ENCODE measurements at regions not wholly inside any gene's neighbourhood (a gene's known extent, or its start where the extent isn't known, plus 50 kb on each side); places are given as distances from the start of the nearest gene placed in this dataset.

DNA sequence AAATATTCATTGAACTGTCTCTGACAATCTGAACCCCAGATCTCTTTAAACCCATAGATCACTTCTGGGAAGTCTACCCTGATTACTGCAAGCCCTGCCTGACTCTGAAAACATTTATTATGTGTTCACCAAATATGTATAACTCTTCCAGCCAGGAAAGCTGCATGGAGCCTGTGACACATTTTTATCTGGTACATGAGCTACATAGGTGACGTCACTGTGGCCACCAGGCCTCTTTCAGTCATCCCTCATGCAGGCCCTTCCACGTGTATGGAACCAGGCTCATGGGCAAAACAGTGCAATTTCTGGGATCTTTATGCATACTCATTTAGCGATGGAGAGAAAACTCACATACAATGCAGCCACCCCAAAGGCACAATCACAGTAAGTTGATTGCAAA, 133.9 kb upstream of the NUPR2 start:
- H3K4me3 ChIP-seq (replicated peaks in 1 of 4; ENCODE audit: control extremely low read depth in 1 of 4, insufficient read depth in 1 of 4, low read depth in 3 of 4, low read length in 4 of 4) = no peak overlapping the region
- H3K27ac ChIP-seq (ENCODE audit: insufficient read depth, low read length) = no peak overlapping the region
- no peaks in the 10 kb centered on the region for H3K9me3 ChIP-seq (ENCODE audit: control insufficient read depth, insufficient read depth, low read depth, low read length)
- no peak overlapping the region for H3K9ac ChIP-seq (ENCODE audit: insufficient read depth, low read length)
- H3K36me3 ChIP-seq (ENCODE audit: control insufficient read depth, insufficient read depth, low read length) = no peaks in the 10 kb centered on the region
- no peak for DNase-seq (ENCODE audit: low read depth in 2 of 2)
- no peaks in the 10 kb centered on the region for H3K27me3 ChIP-seq (ENCODE audit: control insufficient read depth, insufficient read depth, low read length)
- no peak overlapping the region for H2AFZ ChIP-seq (ENCODE audit: low read length)
- no peaks in the 10 kb centered on the region for H3K79me2 ChIP-seq (ENCODE audit: control insufficient read depth, insufficient read depth, low read length)
- H4K20me1 ChIP-seq (ENCODE audit: control insufficient read depth, extremely low read depth, insufficient read depth, low read length) = no peaks in the 10 kb centered on the region
- TF ChIP-seq EZH2 (IDR thresholded peaks at IDR 0.05; ENCODE audit: low read length, missing control alignments) = no peak
- TF ChIP-seq, protein P1, sequence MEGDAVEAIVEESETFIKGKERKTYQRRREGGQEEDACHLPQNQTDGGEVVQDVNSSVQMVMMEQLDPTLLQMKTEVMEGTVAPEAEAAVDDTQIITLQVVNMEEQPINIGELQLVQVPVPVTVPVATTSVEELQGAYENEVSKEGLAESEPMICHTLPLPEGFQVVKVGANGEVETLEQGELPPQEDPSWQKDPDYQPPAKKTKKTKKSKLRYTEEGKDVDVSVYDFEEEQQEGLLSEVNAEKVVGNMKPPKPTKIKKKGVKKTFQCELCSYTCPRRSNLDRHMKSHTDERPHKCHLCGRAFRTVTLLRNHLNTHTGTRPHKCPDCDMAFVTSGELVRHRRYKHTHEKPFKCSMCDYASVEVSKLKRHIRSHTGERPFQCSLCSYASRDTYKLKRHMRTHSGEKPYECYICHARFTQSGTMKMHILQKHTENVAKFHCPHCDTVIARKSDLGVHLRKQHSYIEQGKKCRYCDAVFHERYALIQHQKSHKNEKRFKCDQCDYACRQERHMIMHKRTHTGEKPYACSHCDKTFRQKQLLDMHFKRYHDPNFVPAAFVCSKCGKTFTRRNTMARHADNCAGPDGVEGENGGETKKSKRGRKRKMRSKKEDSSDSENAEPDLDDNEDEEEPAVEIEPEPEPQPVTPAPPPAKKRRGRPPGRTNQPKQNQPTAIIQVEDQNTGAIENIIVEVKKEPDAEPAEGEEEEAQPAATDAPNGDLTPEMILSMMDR (conservative IDR thresholded peaks at IDR 0.05 in 1 of 2, IDR thresholded peaks at IDR 0.05 in 1 of 2; ENCODE audit: low read depth in 1 of 2, low read length in 2 of 2) = no peak
- no peaks in the 10 kb centered on the region for H3K4me1 ChIP-seq (ENCODE audit: control insufficient read depth, extremely low read depth, insufficient read depth, low read length)
- no peak overlapping the region for H3K4me2 ChIP-seq (ENCODE audit: extremely low read depth, insufficient read depth, low read length)

DNA sequence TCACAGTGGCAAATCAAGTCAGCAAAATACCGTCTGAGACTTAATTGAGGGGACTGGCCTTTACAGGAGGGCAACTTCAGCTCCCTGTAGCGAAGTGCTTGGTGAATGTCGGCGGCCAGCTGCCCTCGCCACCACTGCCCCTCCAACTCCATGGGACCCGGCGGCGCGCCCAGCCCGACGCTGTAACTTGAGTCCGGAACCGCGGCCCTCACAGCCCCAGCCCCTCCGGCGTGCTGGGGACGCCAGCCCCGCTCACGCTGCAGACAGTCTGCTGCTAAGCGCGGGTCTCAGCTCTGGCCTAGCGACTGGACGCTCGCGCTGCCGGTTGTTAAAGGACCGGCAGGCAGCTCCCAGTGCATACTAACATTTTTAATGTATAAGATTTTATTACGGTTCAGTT, 113.4 kb upstream of the NUPR2 start:
- H3K9me3 ChIP-seq (ENCODE audit: control insufficient read depth, insufficient read depth, low read depth, low read length) = no peaks in the 10 kb centered on the region
- no peak for DNase-seq (ENCODE audit: low read depth in 2 of 2)
- H3K36me3 ChIP-seq (ENCODE audit: control insufficient read depth, insufficient read depth, low read length) = no peaks in the 10 kb centered on the region
- no peak overlapping the region for H3K9ac ChIP-seq (ENCODE audit: insufficient read depth, low read length)
- no peaks in the 10 kb centered on the region for H3K79me2 ChIP-seq (ENCODE audit: control insufficient read depth, insufficient read depth, low read length)
- no peak overlapping the region for H2AFZ ChIP-seq (ENCODE audit: low read length)
- H3K4me3 ChIP-seq (replicated peaks in 1 of 4; ENCODE audit: control extremely low read depth in 1 of 4, insufficient read depth in 1 of 4, low read depth in 3 of 4, low read length in 4 of 4) = no peak overlapping the region
- H3K27ac ChIP-seq (ENCODE audit: insufficient read depth, low read length) = no peak overlapping the region
- no peaks in the 10 kb centered on the region for H3K4me1 ChIP-seq (ENCODE audit: control insufficient read depth, extremely low read depth, insufficient read depth, low read length)
- H4K20me1 ChIP-seq (ENCODE audit: control insufficient read depth, extremely low read depth, insufficient read depth, low read length) = no peaks in the 10 kb centered on the region
- TF ChIP-seq, protein P1 (conservative IDR thresholded peaks at IDR 0.05 in 1 of 2, IDR thresholded peaks at IDR 0.05 in 1 of 2; ENCODE audit: low read depth in 1 of 2, low read length in 2 of 2) = no peak
- TF ChIP-seq EZH2 (IDR thresholded peaks at IDR 0.05; ENCODE audit: low read length, missing control alignments) = no peak
- H3K27me3 ChIP-seq (ENCODE audit: control insufficient read depth, insufficient read depth, low read length) = no peaks in the 10 kb centered on the region
- no peak overlapping the region for H3K4me2 ChIP-seq (ENCODE audit: extremely low read depth, insufficient read depth, low read length)

GRCh38 chr7:56222866-56223265, 106.6 kb upstream of the NUPR2 start:
- Histone ChIP-seq H3K9ac (ENCODE audit: insufficient read depth, low read length) (no peak overlapping the region), H3K4me2 (ENCODE audit: extremely low read depth, insufficient read depth, low read length) (no peak overlapping the region)
- no peak for TF ChIP-seq EZH2 (IDR thresholded peaks at IDR 0.05; ENCODE audit: low read length, missing control alignments)
- TF ChIP-seq, protein P1 (conservative IDR thresholded peaks at IDR 0.05 in 1 of 2, IDR thresholded peaks at IDR 0.05 in 1 of 2; ENCODE audit: low read depth in 1 of 2, low read length in 2 of 2) = no peak

More at GRCh38 chr7:56222866-56223265, 106.6 kb upstream of the NUPR2 start:
- DNase-seq (ENCODE audit: low read depth in 2 of 2) = no peak
- Histone ChIP-seq H3K27me3 (ENCODE audit: control insufficient read depth, insufficient read depth, low read length) (no peaks in the 10 kb centered on the region), H3K36me3 (ENCODE audit: control insufficient read depth, insufficient read depth, low read length) (no peaks in the 10 kb centered on the region), H3K79me2 (ENCODE audit: control insufficient read depth, insufficient read depth, low read length) (no peaks in the 10 kb centered on the region), H3K4me3 (replicated peaks in 1 of 4; ENCODE audit: control extremely low read depth in 1 of 4, insufficient read depth in 1 of 4, low read depth in 3 of 4, low read length in 4 of 4) (no peak overlapping the region), H2AFZ (ENCODE audit: low read length) (no peak overlapping the region), H3K27ac (ENCODE audit: insufficient read depth, low read length) (no peak overlapping the region), H4K20me1 (ENCODE audit: control insufficient read depth, extremely low read depth, insufficient read depth, low read length) (no peaks in the 10 kb centered on the region), H3K9me3 (ENCODE audit: control insufficient read depth, insufficient read depth, low read depth, low read length) (no peaks in the 10 kb centered on the region), H3K4me1 (ENCODE audit: control insufficient read depth, extremely low read depth, insufficient read depth, low read length) (no peaks in the 10 kb centered on the region)
